ENCODE measurements at regions not wholly inside any gene's neighbourhood (a gene's known extent, or its start where the extent isn't known, plus 50 kb on each side); places are given as distances from the start of the nearest gene placed in this dataset.

GRCh38 chr6:12576389-12576788, 140.2 kb upstream of the PHACTR1 start:
- TF ChIP-seq CTCF (IDR thresholded peaks at IDR 0.05; ENCODE audit: poor library complexity, severe bottlenecking) (no peak), REST (IDR thresholded peaks at IDR 0.05; ENCODE audit: borderline replicate concordance) (no peak), MXI1 (conservative IDR thresholded peaks at IDR 0.05; ENCODE audit: poor library complexity, severe bottlenecking) (no peak), POLR2AphosphoS5 (IDR thresholded peaks at IDR 0.05) (no peak), TAF1 (IDR thresholded peaks at IDR 0.05; ENCODE audit: low read depth) (no peak), EZH2 (IDR thresholded peaks at IDR 0.05; ENCODE audit: borderline replicate concordance, insufficient read depth, low read length, poor library complexity, severe bottlenecking) (no peak)
